Osteocyte (in vitro differentiated cells): ENCODE measurements at regions not wholly inside any gene's neighbourhood (a gene's known extent, or its start where the extent isn't known, plus 50 kb on each side); places are given as distances from the start of the nearest gene placed in this dataset.
"Not testable (repeated sequence)": the region's sequence is repeated elsewhere in the genome, so short reads cannot be mapped to it uniquely, and the experiment has no call there.

ENCODE experiments used
- DNase-seq: peaks from one replicate; pipeline ENCODE4 v3.0.0; 2021; ENCODE audit warnings: mixed read lengths; ENCODE audit not compliant: unreplicated experiment; ENCODE audit errors: extremely low spot score
- H3K27ac Mint-ChIP-seq: one replicate; pipeline ENCODE4 v1.8.0; 2021; ENCODE audit warnings: mild to moderate bottlenecking, mixed read lengths; ENCODE audit not compliant: unreplicated experiment
- H3K27me3 Mint-ChIP-seq: one replicate; pipeline ENCODE4 v1.8.0; 2021; ENCODE audit warnings: mixed read lengths; ENCODE audit not compliant: unreplicated experiment
- H3K36me3 Mint-ChIP-seq: one replicate; pipeline ENCODE4 v1.8.0; 2021; ENCODE audit warnings: mixed read lengths; ENCODE audit not compliant: unreplicated experiment
- H3K4me1 Mint-ChIP-seq: one replicate; pipeline ENCODE4 v1.8.0; 2021; ENCODE audit warnings: mixed read lengths; ENCODE audit not compliant: unreplicated experiment
- H3K4me3 Mint-ChIP-seq: one replicate; pipeline ENCODE4 v1.8.0; 2021; ENCODE audit warnings: mild to moderate bottlenecking, moderate library complexity, mixed read lengths; ENCODE audit not compliant: unreplicated experiment
- H3K9me3 Mint-ChIP-seq: one replicate; pipeline ENCODE4 v1.8.0; 2021; ENCODE audit warnings: mixed read lengths; ENCODE audit not compliant: unreplicated experiment
- CTCF ChIP-seq: fragments of 200-600 bp; sonication (generic); IDR thresholded peaks from 2 replicates; pipeline ENCODE4 v1.5.0; 2021; ENCODE audit warnings: antibody characterized with exemption, mild to moderate bottlenecking, moderate library complexity

GRCh38 chr6:55937951-55938690, 62.7 kb upstream of the BMP5 start:
- H3K4me1 Mint-ChIP-seq = peaks cover 2% of the 10 kb centered on the region
- H3K27me3 Mint-ChIP-seq = no peaks in the 10 kb centered on the region
- no peak for DNase-seq
- no peaks in the 10 kb centered on the region for H3K9me3 Mint-ChIP-seq
- H3K27ac Mint-ChIP-seq = no peak overlapping the region
- no peak overlapping the region for H3K4me3 Mint-ChIP-seq
- no peak for TF ChIP-seq CTCF
- no peaks in the 10 kb centered on the region for H3K36me3 Mint-ChIP-seq

GRCh38 chr6:55937261-55937947, 62.0 kb upstream of the BMP5 start:
- no peak for DNase-seq
- Mint-ChIP-seq H3K4me3 (no peak overlapping the region), H3K9me3 (no peaks in the 10 kb centered on the region), H3K27ac (no peak overlapping the region), H3K4me1 (no peaks in the 10 kb centered on the region), H3K27me3 (no peaks in the 10 kb centered on the region), H3K36me3 (no peaks in the 10 kb centered on the region)
- TF ChIP-seq CTCF = no peak

- H3K9me3 Mint-ChIP-seq = no peaks in the 10 kb centered on the region
- DNase-seq = no peak
These were observed 55.7 kb upstream of the BMP5 start for GRCh38 chr6:55931101-55931500.

GRCh38 chr6:55927713-55928112, 52.3 kb upstream of the BMP5 start:
- not testable (repeated sequence) for H3K36me3 Mint-ChIP-seq, H3K27ac Mint-ChIP-seq, H3K4me3 Mint-ChIP-seq, H3K9me3 Mint-ChIP-seq, H3K4me1 Mint-ChIP-seq, DNase-seq, H3K27me3 Mint-ChIP-seq

More at GRCh38 chr6:55931101-55931500, 55.7 kb upstream of the BMP5 start:
- H3K27me3 Mint-ChIP-seq = no peaks in the 10 kb centered on the region
- H3K27ac Mint-ChIP-seq = no peak overlapping the region
- TF ChIP-seq CTCF = no peak
- no peak overlapping the region for H3K4me3 Mint-ChIP-seq
- H3K36me3 Mint-ChIP-seq = no peaks in the 10 kb centered on the region
- H3K4me1 Mint-ChIP-seq = no peaks in the 10 kb centered on the region

GRCh38 chr6:55925292-55925691, 49.9 kb upstream of the BMP5 start:
- Mint-ChIP-seq H3K4me1 (no peaks in the 10 kb centered on the region), H3K27me3 (no peaks in the 10 kb centered on the region), H3K4me3 (no peak overlapping the region), H3K27ac (no peak overlapping the region), H3K36me3 (no peaks in the 10 kb centered on the region), H3K9me3 (no peaks in the 10 kb centered on the region)
- no peak for TF ChIP-seq CTCF
- no peak for DNase-seq
